Skin of body (tissue), 1 donor: ENCODE measurements at regions not wholly inside any gene's neighbourhood (a gene's known extent, or its start where the extent isn't known, plus 50 kb on each side); places are given as distances from the start of the nearest gene placed in this dataset.
"Not testable (repeated sequence)": the region's sequence is repeated elsewhere in the genome, so short reads cannot be mapped to it uniquely, and the experiment has no call there.

Experiments used
- DNase-seq: peaks from one replicate; lab custom pipeline; 2025; lab: John Stamatoyannopoulos, UW

DNA sequence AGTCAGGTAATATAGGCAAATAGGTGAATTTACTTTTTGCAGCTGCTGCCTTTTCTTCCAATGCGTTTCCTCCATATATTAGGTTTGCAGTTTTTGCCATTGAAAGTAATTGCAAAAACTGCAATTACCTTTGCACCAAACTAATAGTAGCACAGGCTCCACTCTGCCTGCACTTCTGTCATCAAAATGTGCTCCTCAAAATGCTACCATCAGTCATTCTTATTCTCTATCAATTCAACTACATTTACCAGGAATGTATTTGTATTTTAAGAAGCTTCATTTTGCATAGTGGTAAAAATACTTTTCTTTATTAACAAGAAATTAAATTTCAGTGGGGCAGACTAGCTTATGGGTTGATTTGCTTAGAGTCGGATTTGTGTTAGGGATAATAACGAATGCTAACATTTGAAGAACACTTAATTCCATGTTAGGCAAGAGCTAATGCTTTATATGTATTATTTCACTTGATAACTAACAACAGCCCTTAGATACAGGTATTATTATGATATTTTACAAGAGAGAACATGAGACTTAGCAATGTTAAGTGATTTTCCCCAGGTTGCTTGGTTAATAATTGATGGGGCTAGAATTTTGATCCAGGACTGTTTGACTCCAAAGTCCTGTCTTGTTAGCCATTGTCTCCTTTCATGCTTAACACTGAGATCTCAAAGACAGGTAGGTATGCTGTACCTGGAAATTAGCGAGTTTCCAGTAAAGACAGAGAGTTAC, 300.4 kb downstream of the MAN2A1 start:
- no peak for DNase-seq

DNA sequence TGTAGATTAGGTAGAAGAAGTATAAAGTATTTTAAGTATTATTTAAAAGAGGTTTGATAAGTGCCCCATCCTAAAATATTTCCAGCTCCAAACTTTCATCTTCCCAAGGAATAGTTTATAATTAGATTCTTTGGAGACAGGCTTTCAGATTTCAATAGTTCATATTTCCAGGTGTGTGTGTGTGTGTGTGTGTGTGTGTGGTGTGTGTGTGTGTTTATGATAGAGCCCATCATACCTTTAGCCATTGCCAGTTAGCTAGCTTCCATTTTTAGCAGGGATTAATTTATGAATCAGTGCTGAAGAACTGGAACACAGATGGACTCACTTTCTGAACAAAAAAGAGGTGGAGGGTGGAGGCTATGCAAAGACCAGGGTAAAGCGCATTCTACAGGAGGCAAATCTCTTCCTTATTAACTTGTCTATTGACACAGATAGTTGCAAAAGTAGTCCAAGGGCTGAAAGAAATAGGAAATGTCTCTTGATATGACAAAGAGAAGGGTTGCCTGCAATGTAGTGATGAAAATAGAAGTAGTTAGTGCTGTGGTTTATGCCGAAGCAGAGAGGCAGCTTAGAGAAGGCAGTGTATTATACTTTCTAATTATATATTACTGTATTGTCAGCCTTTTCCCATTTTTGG, 301.1 kb downstream of the MAN2A1 start:
- DNase-seq, result no peak

DNA sequence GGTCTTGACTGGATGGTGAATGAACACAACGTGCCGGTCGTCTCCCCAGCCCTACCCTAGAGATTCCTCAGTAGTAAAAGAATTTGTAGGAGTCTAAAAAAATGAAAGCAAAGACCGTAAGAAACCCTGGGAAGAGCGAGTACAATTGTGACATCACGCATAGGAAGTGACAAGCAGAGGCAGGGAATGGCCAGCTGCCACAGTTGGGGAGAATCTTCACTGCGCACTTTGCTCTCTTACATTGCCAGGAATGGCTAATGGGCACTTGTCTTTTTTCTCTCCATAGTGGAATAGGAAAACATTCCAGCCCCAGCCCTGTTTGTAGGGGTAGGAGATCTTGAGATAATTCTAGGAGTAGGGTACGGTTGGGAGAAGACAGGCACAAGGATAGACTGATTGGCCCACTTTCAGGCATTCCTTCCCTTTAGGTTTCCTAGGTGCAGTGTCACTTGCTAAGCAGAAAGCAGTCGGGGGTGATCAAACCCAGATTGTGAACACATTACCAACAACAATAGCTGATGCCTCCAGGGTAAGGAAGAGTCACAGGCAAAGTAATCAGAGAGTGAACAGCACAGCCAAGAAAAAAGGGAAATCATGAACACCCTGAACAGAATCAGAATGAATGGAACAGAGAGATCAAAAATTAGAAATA, 302.7 kb downstream of the MAN2A1 start:
- no peak for DNase-seq

DNA sequence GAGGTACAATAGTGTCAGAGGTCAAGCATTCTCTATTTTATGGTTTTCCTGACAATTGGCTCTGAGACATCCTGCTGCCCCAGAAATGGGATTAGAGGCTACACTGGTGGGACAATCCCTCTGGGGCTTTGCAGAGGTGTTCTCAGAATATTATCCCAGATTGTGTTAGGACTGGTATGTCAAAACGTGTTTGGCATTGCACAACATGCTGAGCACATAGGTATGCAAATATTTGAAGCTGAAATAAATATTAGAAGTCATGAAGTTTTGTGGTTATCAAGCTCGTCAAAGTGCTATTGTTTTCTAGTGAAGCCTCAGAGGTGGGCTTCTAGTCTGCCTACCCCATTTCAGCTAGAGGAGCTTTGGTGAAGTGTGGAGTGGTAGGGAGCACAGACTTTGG, 304.4 kb downstream of the MAN2A1 start:
- DNase-seq, result no peak

- peak; percentile 80 for DNase-seq
These were observed 306.5 kb downstream of the MAN2A1 start for GRCh38 chr5:109996246-109996645.

- DNase-seq, result no peak
These were observed 307.4 kb downstream of the MAN2A1 start for GRCh38 chr5:109997161-109997560.

DNA sequence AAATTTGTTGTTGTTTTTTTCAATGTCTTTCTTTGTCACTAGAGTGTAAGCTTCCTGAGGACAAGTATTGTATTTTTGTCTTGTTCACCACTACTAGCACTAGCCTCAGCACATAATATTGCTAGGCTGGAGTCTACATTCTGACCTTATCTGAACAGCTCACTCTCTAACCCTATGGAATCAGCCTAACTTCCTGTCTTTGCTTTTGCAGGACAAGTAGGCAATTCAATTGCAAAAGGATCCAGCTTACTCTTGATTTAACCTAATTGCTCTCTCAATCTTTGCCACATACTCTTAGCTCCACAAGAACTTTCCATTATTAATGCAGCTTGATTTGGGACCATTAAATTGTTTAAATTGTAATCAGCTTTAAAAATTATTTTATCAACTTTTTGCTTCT, 308.5 kb downstream of the MAN2A1 start:
- no peak for DNase-seq

DNA sequence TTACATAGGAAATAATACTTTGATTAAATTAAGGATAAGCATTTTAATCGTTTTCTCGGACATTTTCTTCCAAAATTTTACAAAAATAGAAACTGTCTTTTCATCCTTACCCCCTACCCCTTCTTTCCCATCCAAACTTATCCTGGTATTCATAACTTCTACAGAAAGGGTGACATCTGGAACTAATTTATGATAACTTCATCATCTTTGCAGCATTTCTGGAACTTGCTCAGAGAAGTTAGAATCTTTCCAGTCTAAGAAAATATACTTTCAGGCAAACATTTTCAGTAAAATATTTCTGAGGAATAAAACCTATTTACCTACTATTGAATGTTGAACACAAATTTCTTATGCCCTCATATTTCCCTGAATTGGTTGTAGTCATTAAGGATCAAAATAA, 309.0 kb downstream of the MAN2A1 start:
- DNase-seq, result no peak

- DNase-seq, result no peak
These were observed 311.9 kb downstream of the MAN2A1 start for GRCh38 chr5:110001648-110002047.

- DNase-seq, result no peak
These were observed 312.9 kb downstream of the MAN2A1 start for GRCh38 chr5:110002652-110003051.

- DNase-seq, result not testable (repeated sequence)
These were observed 316.3 kb downstream of the MAN2A1 start for GRCh38 chr5:110005907-110006562.

GRCh38 chr5:110007101-110007500, 317.4 kb downstream of the MAN2A1 start:
- no peak for DNase-seq

- DNase-seq, result no peak
These were observed 318.4 kb downstream of the MAN2A1 start for GRCh38 chr5:110008131-110008530.

DNA sequence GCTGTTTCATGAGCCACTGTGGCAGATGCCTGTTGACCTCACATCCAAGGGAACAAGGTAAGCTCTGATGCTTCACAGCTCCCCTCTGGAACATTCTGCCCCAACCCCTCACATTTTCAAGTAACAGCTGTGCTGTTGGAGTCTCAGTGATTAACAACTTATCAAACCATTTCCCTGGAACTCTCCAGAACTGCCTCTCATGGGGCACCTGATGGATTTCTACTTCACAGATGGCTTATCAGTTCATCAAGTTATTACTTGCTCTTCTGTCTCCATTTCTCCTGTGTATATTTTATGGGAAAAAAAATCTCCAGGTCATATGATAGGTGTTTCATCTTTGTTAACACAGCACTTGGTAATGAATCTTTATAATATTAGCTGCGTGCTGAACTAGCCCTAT, 322.4 kb downstream of the MAN2A1 start:
- DNase-seq, result no peak

DNA sequence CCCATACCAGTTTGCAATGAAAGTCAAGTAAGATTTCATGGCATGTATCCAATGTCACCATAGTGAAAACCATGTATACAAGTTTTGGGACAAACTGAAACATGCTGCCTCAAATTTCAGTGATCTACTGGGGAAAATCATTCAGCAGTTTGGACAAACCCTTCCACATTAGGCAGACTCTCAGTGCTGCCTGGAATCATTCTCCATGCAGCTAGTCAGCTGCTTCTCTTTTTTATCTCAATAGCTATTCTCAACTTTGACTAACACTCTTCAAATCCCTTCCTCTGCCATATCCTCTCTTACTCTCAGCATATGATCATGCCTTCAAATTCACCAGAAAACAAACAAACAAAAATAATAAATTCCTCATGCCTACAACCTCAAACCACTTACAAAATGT, 323.3 kb downstream of the MAN2A1 start:
- DNase-seq, result no peak

GRCh38 chr5:110017854-110018253, 328.1 kb downstream of the MAN2A1 start:
- DNase-seq, result no peak

- no peak for DNase-seq
These were observed 328.8 kb downstream of the MAN2A1 start for GRCh38 chr5:110018509-110018908.

DNA sequence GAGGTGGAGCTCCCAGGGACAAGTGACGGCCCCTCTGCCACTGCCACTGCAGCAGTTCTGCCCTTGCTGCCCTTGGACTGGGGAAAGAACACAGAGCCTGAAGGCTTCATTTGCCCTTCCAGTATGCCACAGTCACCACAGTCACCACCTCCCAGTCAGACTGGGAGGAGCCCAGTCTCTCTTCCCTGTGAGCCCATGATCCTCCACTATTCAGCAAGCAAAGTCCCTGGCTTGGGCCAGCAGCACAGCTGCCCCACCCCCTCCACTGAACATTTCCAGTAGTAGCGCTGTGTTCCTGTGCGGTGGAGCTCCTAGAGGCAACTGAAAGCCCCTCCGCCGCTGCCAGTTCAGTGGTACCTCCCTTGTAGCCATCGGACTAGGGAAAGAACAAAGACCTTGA, 329.4 kb downstream of the MAN2A1 start:
- no peak for DNase-seq

DNA sequence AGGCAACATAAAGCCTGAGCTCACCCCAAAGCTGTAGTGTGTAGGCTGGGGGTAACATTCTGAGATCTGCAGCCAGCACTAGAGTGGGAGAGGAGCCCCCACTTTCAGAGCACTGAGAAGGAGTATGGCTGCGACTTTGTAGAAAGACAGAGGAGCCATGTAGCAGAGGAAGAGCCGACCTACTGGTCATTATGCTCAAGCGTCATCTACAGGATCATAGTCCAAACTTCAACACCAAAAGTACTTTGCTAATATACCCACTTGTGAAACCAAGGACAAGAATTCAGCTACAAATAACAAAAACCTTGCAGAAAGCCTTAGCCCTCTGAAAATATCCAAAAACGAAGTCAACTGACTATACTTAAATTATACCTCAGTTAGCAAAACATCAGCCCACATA, 330.1 kb downstream of the MAN2A1 start:
- no peak for DNase-seq

GRCh38 chr5:110021251-110021650, 331.5 kb downstream of the MAN2A1 start:
- DNase-seq, result no peak

DNA sequence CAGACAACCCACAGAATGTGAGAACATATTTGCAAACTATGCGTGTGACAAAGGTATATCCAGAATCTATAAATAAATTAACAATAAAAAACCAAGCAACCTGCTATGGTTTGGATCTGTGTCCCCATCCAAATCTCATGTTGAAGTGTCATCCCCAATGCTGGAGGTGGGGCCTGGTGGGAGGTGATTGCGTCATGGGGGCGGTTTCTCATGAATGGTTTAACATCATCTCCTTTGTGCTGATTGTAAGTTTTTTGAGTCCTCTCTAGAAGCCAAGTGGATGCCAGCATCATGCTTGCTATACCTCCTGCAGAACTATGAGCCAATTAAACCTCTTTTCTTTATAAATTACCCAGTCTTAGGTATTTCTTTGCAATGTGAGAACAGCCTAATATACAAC, 335.4 kb downstream of the MAN2A1 start:
- DNase-seq, result no peak
